Neural cell (in vitro differentiated cells): ENCODE measurements at regions not wholly inside any gene's neighbourhood (a gene's known extent, or its start where the extent isn't known, plus 50 kb on each side); places are given as distances from the start of the nearest gene placed in this dataset.

Experiments used
- H2AFZ ChIP-seq: fragments of 200-600, 300-800 bp; sonication (generic), shearing (Covaris generic); 2 replicates; pipeline ENCODE4 v1.6.0; 2014; ENCODE audit warnings: low read depth, mild to moderate bottlenecking, antibody characterized with exemption, low read length, moderate library complexity
- H3F3A ChIP-seq: fragments of 200-600 bp; shearing (Covaris generic); 2 replicates; pipeline ENCODE4 v1.6.1; 2016; ENCODE audit warnings: mild to moderate bottlenecking, moderate library complexity, mixed read lengths, antibody characterized with exemption, low read length; ENCODE audit not compliant: insufficient read depth, poor library complexity, severe bottlenecking
- H3K27ac ChIP-seq: fragments of 200-600, 300-800 bp; sonication (generic), shearing (Covaris generic); 2 replicates; pipeline ENCODE4 v1.5.1; 2014; ENCODE audit warnings: mild to moderate bottlenecking, low read length, moderate library complexity
- H3K27me3 ChIP-seq: fragments of 300-800, 200-600 bp; sonication (generic), shearing (Covaris generic); 2 replicates; pipeline ENCODE4 v1.6.0; 2014; ENCODE audit warnings: mild to moderate bottlenecking, low read depth, low read length, moderate library complexity; ENCODE audit not compliant: insufficient read depth
- H3K36me3 ChIP-seq: fragments of 300-800, 200-600 bp; sonication (generic), shearing (Covaris generic); 2 replicates; pipeline ENCODE4 v1.5.1; 2014; ENCODE audit warnings: mild to moderate bottlenecking, antibody characterized with exemption, low read length, moderate library complexity; ENCODE audit not compliant: insufficient read depth
- H3K4me2 ChIP-seq: fragments of 300-800, 200-600 bp; sonication (generic), shearing (Covaris generic); 2 replicates; pipeline ENCODE4 v1.6.0; 2014; ENCODE audit warnings: mild to moderate bottlenecking, low read length
- H3K4me3 ChIP-seq: fragments of 300-800, 200-600 bp; sonication (generic), shearing (Covaris generic); 2 replicates; pipeline ENCODE4 v1.5.1; 2014; ENCODE audit warnings: mild to moderate bottlenecking, low read length, moderate library complexity
- H3K79me2 ChIP-seq: fragments of 200-600 bp; shearing (Covaris generic); replicated peaks from 2 replicates; pipeline ENCODE4 v1.6.0; 2014; ENCODE audit warnings: mild to moderate bottlenecking, low read length, moderate library complexity; ENCODE audit not compliant: insufficient read depth
- H3K9ac ChIP-seq: fragments of 300-800, 200-600 bp; sonication (generic), shearing (Covaris generic); 2 replicates; pipeline ENCODE4 v1.6.1; 2016; ENCODE audit warnings: mild to moderate bottlenecking, low read length, mixed read lengths
- H3K9me2 ChIP-seq: fragments of 200-600 bp; shearing (Covaris generic); 2 replicates; pipeline ENCODE4 v1.6.1; 2016; ENCODE audit warnings: mild to moderate bottlenecking, low read length, mixed read lengths; ENCODE audit not compliant: insufficient read depth
- H3K9me3 ChIP-seq: fragments of 200-600, 300-800 bp; sonication (generic), shearing (Covaris generic); 2 replicates; pipeline ENCODE4 v1.6.1; 2016; ENCODE audit warnings: mild to moderate bottlenecking, mixed run types, low read length, moderate library complexity, mixed read lengths
- H4K20me1 ChIP-seq: fragments of 200-600 bp; shearing (Covaris generic); 2 replicates; pipeline ENCODE4 v1.6.1; 2016; ENCODE audit warnings: mild to moderate bottlenecking, mixed run types; ENCODE audit not compliant: insufficient read depth
- CTCF ChIP-seq: fragments of 450-650 bp; IDR thresholded peaks from 2 replicates; pipeline ENCODE4 v1.5.1; 2014; ENCODE audit warnings: antibody characterized with exemption, mild to moderate bottlenecking, moderate library complexity; ENCODE audit not compliant: poor library complexity, severe bottlenecking
- EP300 ChIP-seq: fragments of 450-650 bp; conservative IDR thresholded peaks from 2 replicates; pipeline ENCODE4 v1.6.1; 2014; ENCODE audit warnings: antibody characterized with exemption, mild to moderate bottlenecking, moderate library complexity; ENCODE audit not compliant: poor library complexity, severe bottlenecking
- EZH2 ChIP-seq: fragments of 200-600, 300-800 bp; shearing (Covaris generic), sonication (generic); IDR thresholded peaks from 2 replicates; pipeline ENCODE4 v1.6.1; 2014; ENCODE audit warnings: antibody characterized with exemption, low read length, borderline replicate concordance, mild to moderate bottlenecking; ENCODE audit not compliant: insufficient read depth, poor library complexity, severe bottlenecking
- REST ChIP-seq: IDR thresholded peaks from 2 replicates; pipeline ENCODE4 v1.6.1; 2012; ENCODE audit warnings: borderline replicate concordance
- TAF1 ChIP-seq: IDR thresholded peaks from 2 replicates; pipeline ENCODE4 v1.6.1; 2012; ENCODE audit warnings: low read depth

DNA sequence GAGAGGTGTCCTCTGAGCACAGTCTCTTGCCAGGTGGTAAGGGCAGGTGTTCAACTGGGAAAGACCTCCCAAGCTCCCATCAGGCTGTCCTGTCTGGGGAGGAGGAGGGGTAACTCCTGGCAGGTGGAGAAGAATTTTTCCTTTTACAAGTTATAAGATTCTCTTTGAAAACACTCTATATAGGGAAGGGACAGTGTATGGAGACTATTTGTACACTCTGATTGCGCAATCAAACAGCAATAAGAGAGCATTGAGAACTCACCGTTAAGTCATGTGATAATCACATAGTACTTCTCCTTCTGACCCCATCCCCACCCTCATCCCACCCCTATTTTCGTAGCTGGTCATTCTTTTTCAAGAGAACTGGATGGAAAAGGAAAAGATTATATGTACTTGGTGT lies 179.3 kb upstream of the ZNF644 start:
- peak; percentile 0 for TF ChIP-seq REST
- TF ChIP-seq EZH2 = no peak
- Histone ChIP-seq H4K20me1 (no peaks in the 10 kb centered on the region), H3K9me2 (no peaks in the 10 kb centered on the region), H3K9me3 (no peaks in the 10 kb centered on the region), H3K27me3 (peaks cover 19% of the 10 kb centered on the region), H3K9ac (no peak overlapping the region), H2AFZ (no peak overlapping the region), H3K4me3 (peak overlapping the region; percentile 14), H3K36me3 (no peaks in the 10 kb centered on the region), H3F3A (peaks cover 6% of the 10 kb centered on the region), H3K79me2 (no peaks in the 10 kb centered on the region), H3K27ac (no peak overlapping the region), H3K4me2 (peak overlapping the region; percentile 1)

DNA sequence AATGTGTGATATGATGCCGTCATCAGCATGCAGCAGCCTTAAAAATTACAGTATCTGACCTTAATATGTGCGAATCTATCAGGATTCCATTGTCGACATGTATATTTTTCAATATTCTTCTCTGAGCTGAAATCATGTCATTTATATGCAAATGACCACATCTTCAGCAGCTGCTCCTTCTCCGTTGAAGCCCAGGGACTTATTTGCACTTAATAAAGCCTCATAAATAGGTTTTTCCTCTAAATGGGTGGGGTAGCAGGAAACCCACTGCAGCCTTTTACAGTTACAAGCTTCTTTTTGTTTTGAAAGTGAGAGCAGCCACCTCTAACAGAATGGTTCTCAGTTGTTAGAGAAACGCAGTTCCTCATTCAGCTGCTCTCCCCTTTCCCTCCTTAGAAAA lies 178.8 kb upstream of the ZNF644 start:
- Histone ChIP-seq H3F3A (peaks cover 6% of the 10 kb centered on the region), H3K9me2 (no peaks in the 10 kb centered on the region), H3K9me3 (no peaks in the 10 kb centered on the region), H3K27ac (no peak overlapping the region), H2AFZ (no peak overlapping the region), H3K27me3 (peaks cover 18% of the 10 kb centered on the region), H3K36me3 (no peaks in the 10 kb centered on the region), H3K9ac (no peak overlapping the region), H3K4me3 (peak overlapping the region; percentile 14), H3K79me2 (no peaks in the 10 kb centered on the region), H4K20me1 (no peaks in the 10 kb centered on the region), H3K4me2 (peak overlapping the region; percentile 1)
- TF ChIP-seq TAF1 (no peak), REST (no peak), EP300 (no peak), CTCF (no peak)
